Stimulated activated CD8-positive, alpha-beta memory T cell treated with anti-CD3 and anti-CD28 coated beads, Interleukin-12 subunit alpha, Interleukin-12 subunit beta, amount 100 ng/mL, for 4 hours (primary cell): ENCODE measurements at regions not wholly inside any gene's neighbourhood (a gene's known extent, or its start where the extent isn't known, plus 50 kb on each side); places are given as distances from the start of the nearest gene placed in this dataset.

Experiments used
- DNase-seq: peaks from one replicate; pipeline ENCODE4 v3.0.0-alpha.2; 2020; ENCODE audit warnings: low read depth

DNA sequence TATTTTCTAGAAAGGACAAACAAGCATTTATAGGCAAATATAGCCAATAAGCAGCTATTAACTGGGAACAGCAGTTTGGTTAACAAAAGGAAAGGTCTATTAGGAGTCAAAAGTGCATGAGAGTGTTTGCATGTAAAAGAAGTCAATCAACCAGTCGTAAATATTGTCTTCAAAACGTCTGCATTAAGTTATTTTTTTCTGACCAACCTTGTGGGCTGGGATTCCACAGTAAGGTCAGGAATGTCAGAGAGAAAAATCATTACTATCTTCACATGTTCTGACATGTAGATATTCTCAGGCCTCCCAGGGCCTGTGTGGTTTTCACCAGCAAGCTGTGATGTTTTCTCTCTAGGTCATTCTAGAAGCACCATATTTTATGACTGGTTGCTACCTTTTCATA lies 922.5 kb downstream of the SUCLG1 start:
- no peak for DNase-seq

GRCh38 chr2:83534416-83534815 lies 924.7 kb downstream of the SUCLG1 start:
- no peak for DNase-seq

DNA sequence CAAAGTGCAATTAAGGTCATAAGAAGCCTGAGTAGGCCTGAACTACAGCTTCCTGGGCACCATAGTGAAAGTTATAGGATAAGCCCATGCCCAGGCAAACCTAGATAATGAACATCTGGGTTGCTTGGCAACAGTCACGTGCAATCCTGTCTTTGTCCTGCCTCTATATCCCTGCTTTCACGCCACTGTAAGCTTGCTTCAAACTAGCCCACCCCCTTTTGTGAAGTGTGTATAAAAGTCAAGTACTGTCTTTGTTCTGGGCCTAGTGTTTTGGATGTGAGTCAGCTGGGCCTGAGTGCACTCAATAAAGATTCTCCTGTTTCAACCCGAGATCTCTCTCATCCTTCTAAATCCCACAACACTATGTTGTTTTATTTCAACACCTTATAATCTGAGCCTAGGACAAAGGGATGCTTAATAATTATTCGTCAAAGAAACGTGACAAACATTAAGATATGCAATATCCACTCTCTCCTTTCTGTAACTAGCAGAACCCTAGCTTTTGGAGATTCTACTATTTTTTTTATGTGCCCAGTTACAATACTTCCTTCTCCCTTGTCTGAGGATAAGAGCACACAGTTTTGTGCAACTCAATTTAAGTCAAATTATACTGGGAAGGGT lies 927.8 kb downstream of the SUCLG1 start:
- no peak for DNase-seq

- no peak for DNase-seq
Observed at GRCh38 chr2:83528767-83529166, 930.3 kb downstream of the SUCLG1 start.

DNA sequence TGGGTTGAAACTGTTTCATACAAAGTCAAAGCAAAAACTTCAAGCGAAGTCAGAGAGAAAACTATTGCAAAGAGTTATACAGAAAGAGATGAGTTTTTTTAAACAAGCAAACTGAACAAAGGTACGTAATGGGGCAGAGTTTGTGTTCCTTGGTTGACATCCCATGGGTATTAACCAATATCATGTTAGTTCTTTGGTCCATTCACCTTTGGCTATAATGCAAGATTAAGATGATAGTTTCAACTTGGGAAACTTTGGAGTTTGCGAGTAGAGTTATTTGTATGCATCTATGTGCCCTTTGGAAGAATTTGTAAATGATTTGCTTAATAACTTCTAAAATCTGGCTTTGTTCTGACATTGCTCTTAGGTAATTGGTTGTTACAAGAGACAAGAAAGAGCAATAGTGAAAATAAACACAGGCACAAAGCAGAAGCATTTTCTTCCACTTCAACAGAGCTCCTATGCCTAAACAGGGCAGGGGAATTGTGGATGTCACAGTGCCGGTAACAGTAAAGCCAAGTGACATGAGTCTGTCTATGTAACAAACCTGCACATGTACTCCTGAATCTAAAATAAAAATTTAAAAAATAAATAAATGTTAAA lies 936.1 kb downstream of the SUCLG1 start:
- DNase-seq = no peak

- no peak for DNase-seq
Observed at GRCh38 chr2:83517727-83518368, 941.2 kb downstream of the SUCLG1 start.

GRCh38 chr2:83516503-83516902 lies 942.6 kb downstream of the SUCLG1 start:
- no peak for DNase-seq

- DNase-seq = no peak
Observed at GRCh38 chr2:83487451-83487850, 971.6 kb downstream of the SUCLG1 start.

GRCh38 chr2:83481436-83481835 lies 977.6 kb downstream of the SUCLG1 start:
- no peak for DNase-seq

- no peak for DNase-seq
Observed at GRCh38 chr2:83478037-83478436, 981.0 kb downstream of the SUCLG1 start.

GRCh38 chr2:83475371-83475770 lies 983.7 kb downstream of the SUCLG1 start:
- no peak for DNase-seq

DNA sequence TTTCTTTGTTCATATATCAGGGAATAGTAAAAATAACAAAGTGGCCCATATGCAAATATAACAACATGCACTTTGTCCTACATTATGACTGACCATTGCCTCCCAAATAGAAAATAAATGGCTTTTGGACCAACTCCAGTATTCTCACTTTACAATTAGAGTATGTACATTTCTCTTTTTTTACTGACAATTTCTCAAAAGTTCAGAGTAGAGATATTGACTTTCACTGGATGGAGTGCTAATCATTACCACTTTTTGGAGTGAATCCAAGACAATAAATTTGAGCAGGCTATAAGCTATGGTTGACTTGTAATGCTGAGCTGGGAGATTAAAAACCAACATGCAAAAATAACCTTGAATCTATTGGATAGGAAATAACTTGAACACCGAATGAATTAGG lies 987.4 kb downstream of the SUCLG1 start:
- DNase-seq = no peak

DNA sequence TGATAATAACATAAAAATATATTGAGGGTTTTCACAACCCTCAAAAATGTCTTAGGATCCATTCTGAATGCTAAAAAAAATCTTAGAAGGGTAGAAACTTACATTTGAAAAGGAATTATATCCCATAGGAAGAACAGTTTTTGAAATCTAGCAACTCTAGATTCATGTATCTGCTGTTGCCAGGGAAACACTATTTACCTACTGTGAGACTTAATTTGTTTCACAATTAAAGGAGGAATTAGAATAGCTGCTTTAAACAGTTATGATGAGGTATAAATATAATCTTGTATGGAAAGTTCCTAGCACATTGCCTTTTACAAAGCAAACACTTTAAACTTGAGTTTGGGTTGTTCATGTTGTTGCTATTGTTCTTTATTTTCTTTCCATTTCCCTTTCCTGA lies 988.2 kb downstream of the SUCLG1 start:
- DNase-seq = no peak

GRCh38 chr2:83464444-83464843 lies 994.6 kb downstream of the SUCLG1 start:
- no peak for DNase-seq

DNA sequence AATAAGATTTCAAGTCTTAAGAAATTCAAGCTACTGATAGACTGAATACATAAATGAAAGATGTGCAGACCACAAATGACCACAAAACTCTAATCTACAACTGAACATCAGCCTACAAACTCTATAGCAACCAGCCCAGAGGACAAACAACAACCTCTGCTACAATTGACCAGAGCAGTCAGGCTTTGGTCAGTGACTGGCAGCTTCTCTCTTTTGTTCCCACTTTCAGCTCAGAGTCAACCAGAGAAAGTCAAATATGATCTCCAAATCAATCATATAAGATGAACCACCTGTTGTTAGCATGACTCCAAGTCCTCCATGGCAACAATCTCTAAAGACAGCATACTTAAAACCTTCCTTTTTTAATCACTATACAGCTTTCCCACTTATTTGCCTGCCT lies 996.2 kb downstream of the SUCLG1 start:
- DNase-seq = no peak

- DNase-seq = no peak
Observed at GRCh38 chr2:83461135-83461534, 997.9 kb downstream of the SUCLG1 start.

GRCh38 chr2:83459456-83459855 lies 999.6 kb downstream of the SUCLG1 start:
- no peak for DNase-seq

DNA sequence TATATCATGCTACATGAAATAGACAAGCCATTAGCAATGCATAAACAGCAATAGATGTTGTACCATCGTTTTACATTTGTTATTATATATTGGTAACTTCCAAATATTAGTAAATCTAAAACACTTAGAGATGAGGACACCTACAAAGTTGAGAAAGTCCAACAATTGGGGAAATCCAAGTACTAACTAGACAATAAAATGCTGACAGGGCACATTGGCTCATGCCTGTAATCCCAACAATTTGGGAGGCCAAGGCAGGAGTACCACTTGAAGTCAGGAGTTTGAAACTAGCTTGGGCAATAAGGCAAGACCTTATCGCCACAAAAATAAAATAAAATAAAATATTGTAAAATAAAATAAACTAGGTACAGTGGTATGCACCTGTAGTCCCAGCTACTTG lies 1023.1 kb downstream of the SUCLG1 start:
- no peak for DNase-seq

GRCh38 chr2:83420993-83421392 lies 1038.1 kb downstream of the SUCLG1 start:
- DNase-seq = no peak

GRCh38 chr2:83394134-83394904 lies 1064.8 kb downstream of the SUCLG1 start:
- DNase-seq = no peak

GRCh38 chr2:83388804-83389203 lies 1070.3 kb downstream of the SUCLG1 start:
- no peak for DNase-seq

DNA sequence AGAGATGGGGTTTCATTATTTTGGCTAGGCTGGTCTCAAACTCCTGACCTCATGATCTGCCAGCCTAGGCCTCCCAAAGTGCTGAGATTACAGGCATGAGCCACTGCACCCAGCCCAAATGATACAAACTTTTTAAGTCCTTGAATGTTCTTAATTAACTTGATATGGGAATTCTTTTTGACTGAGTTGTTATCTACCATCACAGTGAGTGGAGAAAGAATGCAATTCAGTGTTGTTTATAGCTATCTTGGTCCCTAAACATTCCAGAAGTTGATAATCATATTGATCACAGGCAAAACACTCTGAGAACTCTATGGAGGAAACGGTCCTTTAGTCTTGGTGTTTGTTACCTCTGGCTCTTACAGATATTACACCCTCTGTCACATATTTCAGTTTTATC lies 1072.5 kb downstream of the SUCLG1 start:
- no peak for DNase-seq

- DNase-seq = no peak
Observed at GRCh38 chr2:83378921-83379320, 1080.2 kb downstream of the SUCLG1 start.
